H1 (cell line): ENCODE measurements at regions not wholly inside any gene's neighbourhood (a gene's known extent, or its start where the extent isn't known, plus 50 kb on each side); places are given as distances from the start of the nearest gene placed in this dataset.

ENCODE experiments used
- CTCF ChIA-PET: fragments of 300-600 bp; sonication (Branson Sonifier 250); formaldehyde crosslinking; loops from one replicate; lab custom pipeline; 2021; ENCODE audit not compliant: partially characterized antibody; lab: Charles Lee
- POLR2A ChIA-PET: fragments of 300-600 bp; sonication (Branson Sonifier 250); formaldehyde crosslinking; loops from one replicate; lab custom pipeline; 2021; ENCODE audit warnings: inconsistent platforms; ENCODE audit not compliant: partially characterized antibody; lab: Charles Lee
- DNase-seq, 2 experiments: peaks; one replicate each; pipeline versions ENCODE4 v3.0.0 to v3.0.0-alpha.2; 2010 to 2022; ENCODE audit warnings: low spot score in 2 of 2, low read depth in 1 of 2, mixed read lengths in 1 of 2
- FAIRE-seq: peaks from 2 replicates; lab custom pipeline; 2011; peaks lifted over from hg19 to GRCh38; lab: Jason Lieb, UNC
- H2AFZ ChIP-seq: 2 replicates; pipeline ENCODE4 v1.8.1; 2012; ENCODE audit warnings: low read length, inconsistent platforms
- H2AK5ac ChIP-seq: 2 replicates; pipeline ENCODE4 v1.6.1; 2013; ENCODE audit warnings: low read depth, low read length
- H2BK120ac ChIP-seq: replicated peaks from 2 replicates; pipeline ENCODE3; 2013; ENCODE audit warnings: low read depth, low read length, inconsistent platforms
- H2BK12ac ChIP-seq: 2 replicates; pipeline ENCODE4 v1.6.1; 2013; ENCODE audit warnings: low read depth, low read length
- H2BK15ac ChIP-seq: 2 replicates; pipeline ENCODE4 v1.6.1; 2013; ENCODE audit warnings: low read length
- H2BK20ac ChIP-seq: 2 replicates; pipeline ENCODE4 v1.6.1; 2013; ENCODE audit warnings: low read length
- H2BK5ac ChIP-seq: 2 replicates; pipeline ENCODE4 v1.6.1; 2013; ENCODE audit warnings: low read depth, low read length
- H3K14ac ChIP-seq: 2 replicates; pipeline ENCODE4 v1.6.1; 2013; ENCODE audit warnings: inconsistent platforms; ENCODE audit not compliant: insufficient read length
- H3K18ac ChIP-seq: 2 replicates; pipeline ENCODE4 v1.6.1; 2013; ENCODE audit warnings: low read length; ENCODE audit errors: extremely low read depth
- H3K23ac ChIP-seq: 2 replicates; pipeline ENCODE4 v1.6.1; 2013; ENCODE audit warnings: inconsistent platforms; ENCODE audit not compliant: insufficient read length
- H3K23me2 ChIP-seq: 2 replicates; pipeline ENCODE4 v1.6.1; 2013; ENCODE audit warnings: low read depth, low read length
- H3K27ac ChIP-seq: 2 replicates; pipeline ENCODE4 v1.6.1; 2011; ENCODE audit warnings: low read depth, low read length, inconsistent platforms
- H3K27me3 ChIP-seq, 4 experiments: replicated peaks in 1 of 4; 1 replicate in 1 of 4; 2 replicates in 3 of 4; pipeline versions ENCODE4 v1.6.1 to v1.8.1; 2011 to 2013; ENCODE audit warnings: low read length in 3 of 4, mild to moderate bottlenecking in 3 of 4, inconsistent platforms in 2 of 4, mixed read lengths in 2 of 4, moderate library complexity in 1 of 4; ENCODE audit not compliant: control insufficient read depth in 3 of 4, insufficient read depth in 3 of 4; ENCODE audit errors: extremely low read depth in 1 of 4
- H3K36me3 ChIP-seq, 4 experiments: 2 replicates each; pipeline versions ENCODE4 v1.6.1 to v1.8.1; 2011 to 2013; ENCODE audit warnings: mild to moderate bottlenecking in 4 of 4, low read length in 3 of 4, moderate library complexity in 2 of 4, control low read depth in 1 of 4, inconsistent platforms in 1 of 4; ENCODE audit not compliant: insufficient read depth in 4 of 4, control insufficient read depth in 2 of 4
- H3K4ac ChIP-seq: replicated peaks from 2 replicates; pipeline ENCODE3; 2013; ENCODE audit warnings: low read length, low read depth, mixed read lengths, inconsistent platforms; ENCODE audit not compliant: insufficient read length
- H3K4me1 ChIP-seq, 4 experiments: replicated peaks in 1 of 4; 1 replicate in 1 of 4; 2 replicates in 3 of 4; pipeline versions ENCODE4 v1.6.1 to v1.8.1; 2011 to 2013; ENCODE audit warnings: low read length in 3 of 4, inconsistent platforms in 2 of 4, mixed read lengths in 1 of 4; ENCODE audit not compliant: insufficient read depth in 4 of 4, control insufficient read depth in 3 of 4
- H3K4me2 ChIP-seq, 2 experiments: 2 replicates each; pipeline versions ENCODE4 v1.6.1 to v1.8.1; 2011 to 2013; ENCODE audit warnings: low read depth in 2 of 2, low read length in 2 of 2, control low read depth in 1 of 2, inconsistent platforms in 1 of 2, mild to moderate bottlenecking in 1 of 2; ENCODE audit not compliant: insufficient read depth in 1 of 2
- H3K4me3 ChIP-seq, 4 experiments: fragments of 200-600, 300-600 bp in 1 of 4; sonication (generic), shearing (Covaris generic), sonication (Bioruptor Twin) in 1 of 4; 2 replicates each; pipeline versions ENCODE4 v1.5.1 to v1.8.1; 2011 to 2016; ENCODE audit warnings: low read length in 4 of 4, low read depth in 3 of 4, control low read depth in 2 of 4, inconsistent platforms in 2 of 4, mild to moderate bottlenecking in 2 of 4, mixed read lengths in 1 of 4, moderate library complexity in 1 of 4; ENCODE audit not compliant: insufficient read depth in 2 of 4; ENCODE audit errors: extremely low read depth in 1 of 4
- H3K56ac ChIP-seq: replicated peaks from 2 replicates; pipeline ENCODE3; 2013; ENCODE audit warnings: low read depth, mild to moderate bottlenecking, mixed read lengths, low read length, inconsistent platforms; ENCODE audit not compliant: insufficient read length
- H3K79me1 ChIP-seq: 2 replicates; pipeline ENCODE4 v1.6.1; 2013; ENCODE audit warnings: low read depth, low read length, control low read depth
- H3K79me2 ChIP-seq, 2 experiments: 2 replicates each; pipeline versions ENCODE4 v1.6.1 to v1.8.1; 2012 to 2013; ENCODE audit warnings: low read length in 2 of 2, mild to moderate bottlenecking in 2 of 2, inconsistent platforms in 1 of 2; ENCODE audit not compliant: insufficient read depth in 2 of 2, control insufficient read depth in 1 of 2
- H3K9ac ChIP-seq, 4 experiments: replicated peaks in 1 of 4; 1 replicate in 1 of 4; 2 replicates in 3 of 4; pipeline versions ENCODE4 v1.6.1 to v1.8.1; 2011 to 2013; ENCODE audit warnings: low read depth in 3 of 4, low read length in 3 of 4, control low read depth in 2 of 4, mild to moderate bottlenecking in 2 of 4, moderate library complexity in 2 of 4, inconsistent platforms in 1 of 4; ENCODE audit errors: extremely low read depth in 1 of 4
- H3K9me3 ChIP-seq, 2 experiments: 2 replicates each; pipeline versions ENCODE4 v1.6.1 to v1.8.1; 2012 to 2013; ENCODE audit warnings: mild to moderate bottlenecking in 2 of 2, moderate library complexity in 2 of 2, control low read depth in 1 of 2, inconsistent platforms in 1 of 2, low read depth in 1 of 2, low read length in 1 of 2, mixed read lengths in 1 of 2; ENCODE audit not compliant: insufficient read depth in 2 of 2
- H4K20me1 ChIP-seq, 2 experiments: replicated peaks in 1 of 2; 2 replicates each; pipeline versions ENCODE3 to v1.8.1; 2011 to 2013; ENCODE audit warnings: inconsistent platforms in 2 of 2, low read length in 2 of 2, mild to moderate bottlenecking in 1 of 2; ENCODE audit not compliant: insufficient read depth in 2 of 2, control insufficient read depth in 1 of 2
- H4K5ac ChIP-seq: 2 replicates; pipeline ENCODE4 v1.6.1; 2013; ENCODE audit warnings: low read length, low read depth, mixed read lengths, inconsistent platforms; ENCODE audit not compliant: insufficient read length
- H4K8ac ChIP-seq: 2 replicates; pipeline ENCODE4 v1.8.0; 2013; ENCODE audit warnings: mild to moderate bottlenecking, moderate library complexity, low read length, inconsistent platforms; ENCODE audit not compliant: insufficient read depth; ENCODE audit errors: extremely low read depth
- H4K91ac ChIP-seq: replicated peaks from 2 replicates; pipeline ENCODE3; 2013; ENCODE audit warnings: low read length, mixed read lengths, inconsistent platforms; ENCODE audit not compliant: insufficient read length
- CBX8 ChIP-seq: fragments of 300-800, 300-1000 bp; sonication (generic); IDR thresholded peaks from 2 replicates; pipeline ENCODE4 v1.7.1; 2016; ENCODE audit warnings: low read depth, low read length, borderline replicate concordance
- EZH2 ChIP-seq: fragments of 200-600 bp; sonication (generic); IDR thresholded peaks from 2 replicates; pipeline ENCODE4 v1.7.1; 2012; ENCODE audit warnings: low read depth, mild to moderate bottlenecking, moderate library complexity, low read length, inconsistent platforms; ENCODE audit not compliant: severe bottlenecking
- KDM1A ChIP-seq: fragments of 200-600, 300-600 bp; sonication (generic); IDR thresholded peaks from 2 replicates; pipeline ENCODE4 v1.7.1; 2016; ENCODE audit warnings: mild to moderate bottlenecking, low read length, borderline replicate concordance
- NANOG ChIP-seq: IDR thresholded peaks from 2 replicates; pipeline ENCODE4 v1.6.1; 2011; ENCODE audit warnings: low read length, low read depth, mild to moderate bottlenecking, inconsistent platforms; ENCODE audit not compliant: insufficient read depth, poor library complexity, severe bottlenecking
- NRF1 ChIP-seq: IDR thresholded peaks from 2 replicates; pipeline ENCODE4 v1.6.1; 2011; ENCODE audit warnings: mild to moderate bottlenecking, low read depth, low read length, improper control_type of control experiment
- POU5F1 ChIP-seq: IDR thresholded peaks from 2 replicates; pipeline ENCODE4 v1.6.1; 2011; ENCODE audit warnings: low read depth, mild to moderate bottlenecking, low read length, moderate library complexity
- RAD21 ChIP-seq, 2 experiments: IDR thresholded peaks in 1 of 2; conservative IDR thresholded peaks in 1 of 2; 2 replicates each; pipeline ENCODE4 v1.6.1; 2011; ENCODE audit warnings: low read depth in 2 of 2, low read length in 2 of 2, improper control_type of control experiment in 1 of 2, inconsistent platforms in 1 of 2, mild to moderate bottlenecking in 1 of 2, moderate library complexity in 1 of 2
- RBBP5 ChIP-seq: IDR thresholded peaks from 2 replicates; pipeline ENCODE4 v1.7.1; 2012; ENCODE audit warnings: low read depth, mild to moderate bottlenecking, inconsistent platforms, low read length, moderate library complexity, borderline replicate concordance
- SAP30 ChIP-seq: fragments of 300-600 bp; sonication (generic); IDR thresholded peaks from 2 replicates; pipeline ENCODE4 v1.7.1; 2012; ENCODE audit warnings: low read length, moderate library complexity, mild to moderate bottlenecking, inconsistent platforms; ENCODE audit not compliant: insufficient read depth, insufficient replicate concordance
- SIN3A ChIP-seq, 2 experiments: IDR thresholded peaks in 1 of 2; conservative IDR thresholded peaks in 1 of 2; 2 replicates each; pipeline ENCODE4 v1.6.1; 2011 to 2012; ENCODE audit warnings: low read length in 2 of 2, improper control_type of control experiment in 1 of 2, low read depth in 1 of 2, mild to moderate bottlenecking in 1 of 2
- SP1 ChIP-seq: IDR thresholded peaks from 2 replicates; pipeline ENCODE4 v1.6.1; 2011; ENCODE audit warnings: low read depth, low read length
- SRF ChIP-seq: IDR thresholded peaks from 2 replicates; pipeline ENCODE4 v1.6.1; 2011; ENCODE audit warnings: mild to moderate bottlenecking, low read depth, low read length, moderate library complexity
- USF2 ChIP-seq: IDR thresholded peaks from 2 replicates; pipeline ENCODE4 v1.6.1; 2011; ENCODE audit warnings: low read length, improper control_type of control experiment

- TF ChIP-seq NRF1 (no peak), SP1 (no peak), RAD21 (IDR thresholded peaks at IDR 0.05 in 1 of 2, conservative IDR thresholded peaks at IDR 0.05 in 1 of 2; ENCODE audit: low read depth in 2 of 2, low read length in 2 of 2) (no peak), CBX8 (no peak), KDM1A (no peak), SAP30 (no peak), SRF (no peak), RBBP5 (no peak), NANOG (no peak), EZH2 (no peak), POU5F1 (no peak), SIN3A (conservative IDR thresholded peaks at IDR 0.05 in 1 of 2, IDR thresholded peaks at IDR 0.05 in 1 of 2; ENCODE audit: low read depth in 1 of 2, low read length in 2 of 2) (no peak), USF2 (no peak)
- TF ChIP-seq, all 59 proteins: peak for 0
- no peak overlapping the region for H3K23ac ChIP-seq
- no peak overlapping the region for H3K9ac ChIP-seq
- DNase-seq (no peak), FAIRE-seq (no peak)
- H3K4me1 ChIP-seq: no peaks in the 10 kb centered on the region
- H3K36me3 ChIP-seq: no peaks in the 10 kb centered on the region
- H4K5ac ChIP-seq: no peak overlapping the region
- no peak overlapping the region for H4K8ac ChIP-seq
- no peak overlapping the region for H3K27ac ChIP-seq
- no peak overlapping the region for H2BK12ac ChIP-seq
- CTCF ChIA-PET: no interaction called here
- no peak overlapping the region for H3K14ac ChIP-seq
- no peak overlapping the region for H2BK20ac ChIP-seq
- no peak overlapping the region for H3K56ac ChIP-seq
- H3K9me3 ChIP-seq: no peaks in the 10 kb centered on the region
- H2BK5ac ChIP-seq: no peak overlapping the region
- POLR2A ChIA-PET: no interaction called here
- H3K4me2 ChIP-seq: no peak overlapping the region
- H3K79me2 ChIP-seq: no peaks in the 10 kb centered on the region
- no peak overlapping the region for H3K18ac ChIP-seq
- no peak overlapping the region for H2BK15ac ChIP-seq
- no peaks in the 10 kb centered on the region for H3K79me1 ChIP-seq
- H3K4ac ChIP-seq: no peak overlapping the region
- H2AK5ac ChIP-seq: no peak overlapping the region
- H3K4me3 ChIP-seq: no peak overlapping the region
- H2AFZ ChIP-seq: no peak overlapping the region
- H3K23me2 ChIP-seq: no peaks in the 10 kb centered on the region
- no peak overlapping the region for H2BK120ac ChIP-seq
- no peaks in the 10 kb centered on the region for H3K27me3 ChIP-seq
- no peaks in the 10 kb centered on the region for H4K20me1 ChIP-seq
- H4K91ac ChIP-seq: no peak overlapping the region
Observed at GRCh38 chr3:166123576-166123975, 286.4 kb upstream of the BCHE start.
